ENCODE measurements at regions not wholly inside any gene's neighbourhood (a gene's known extent, or its start where the extent isn't known, plus 50 kb on each side); places are given as distances from the start of the nearest gene placed in this dataset.
A peak's percentile ranks its signal among the peaks of the same experiment; 100 is the strongest.

DNA sequence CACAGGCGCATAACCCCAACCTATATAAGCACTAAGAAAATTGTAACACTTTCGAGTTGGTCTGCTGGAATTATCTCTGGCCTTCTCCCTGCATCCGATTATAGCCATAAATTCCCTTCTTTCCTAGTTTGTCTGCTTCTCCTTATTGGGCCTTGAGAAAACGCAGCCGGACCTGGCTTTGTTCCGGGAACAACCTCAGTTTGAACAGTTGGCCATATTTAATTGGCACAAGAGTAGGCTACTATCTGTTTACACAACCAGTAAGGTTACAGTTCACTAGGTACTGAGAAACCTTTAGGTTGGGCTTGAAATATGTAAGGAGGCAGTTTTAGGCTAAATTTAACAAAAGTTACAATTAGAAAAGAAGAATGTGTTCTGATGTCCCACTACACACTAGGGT is 176.1 kb downstream of the IPO8 start:
- Histone ChIP-seq H3K36me3 (no peaks in the 10 kb centered on the region), H3K9me3 (no peaks in the 10 kb centered on the region), H3K27ac (no peak overlapping the region), H3K27me3 (no peaks in the 10 kb centered on the region), H3K4me1 (no peaks in the 10 kb centered on the region), H3K4me3 (no peak overlapping the region)
- 68 to 70% methylated on average over 4 to 5 of the region's 6 CpGs for WGBS, 2 donors (ENCODE audit: low coverage in 1 of 2)
- no peak for TF ChIP-seq POLR2AphosphoS5 (IDR thresholded peaks at IDR 0.05)
- TF ChIP-seq, protein P1, sequence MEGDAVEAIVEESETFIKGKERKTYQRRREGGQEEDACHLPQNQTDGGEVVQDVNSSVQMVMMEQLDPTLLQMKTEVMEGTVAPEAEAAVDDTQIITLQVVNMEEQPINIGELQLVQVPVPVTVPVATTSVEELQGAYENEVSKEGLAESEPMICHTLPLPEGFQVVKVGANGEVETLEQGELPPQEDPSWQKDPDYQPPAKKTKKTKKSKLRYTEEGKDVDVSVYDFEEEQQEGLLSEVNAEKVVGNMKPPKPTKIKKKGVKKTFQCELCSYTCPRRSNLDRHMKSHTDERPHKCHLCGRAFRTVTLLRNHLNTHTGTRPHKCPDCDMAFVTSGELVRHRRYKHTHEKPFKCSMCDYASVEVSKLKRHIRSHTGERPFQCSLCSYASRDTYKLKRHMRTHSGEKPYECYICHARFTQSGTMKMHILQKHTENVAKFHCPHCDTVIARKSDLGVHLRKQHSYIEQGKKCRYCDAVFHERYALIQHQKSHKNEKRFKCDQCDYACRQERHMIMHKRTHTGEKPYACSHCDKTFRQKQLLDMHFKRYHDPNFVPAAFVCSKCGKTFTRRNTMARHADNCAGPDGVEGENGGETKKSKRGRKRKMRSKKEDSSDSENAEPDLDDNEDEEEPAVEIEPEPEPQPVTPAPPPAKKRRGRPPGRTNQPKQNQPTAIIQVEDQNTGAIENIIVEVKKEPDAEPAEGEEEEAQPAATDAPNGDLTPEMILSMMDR (IDR thresholded peaks at IDR 0.05) = no peak
- no peak for ATAC-seq

DNA sequence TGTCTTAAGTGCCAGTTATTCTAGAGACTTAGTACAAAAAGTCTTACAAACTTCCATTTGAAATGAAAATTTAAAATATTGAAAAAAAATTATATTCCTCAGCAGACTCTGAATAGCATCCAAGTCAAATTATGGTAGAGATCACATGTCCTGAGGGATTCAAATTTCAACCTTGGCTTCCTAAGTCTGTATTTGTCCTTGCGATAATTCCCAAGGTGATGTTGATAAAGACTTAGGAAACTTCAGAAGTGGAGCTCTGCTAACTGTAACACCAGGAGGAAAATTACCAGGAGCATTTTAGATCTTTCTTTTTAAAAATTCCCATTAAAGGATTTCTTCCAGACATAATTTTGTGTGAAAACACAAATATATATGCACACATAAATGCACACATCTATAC is 178.3 kb downstream of the IPO8 start:
- H3K4me1 ChIP-seq = no peaks in the 10 kb centered on the region
- no peak for ATAC-seq
- 44 to 100% methylated on average over 1 of the region's 1 CpG for WGBS, 2 donors (ENCODE audit: low coverage in 1 of 2)
- no peaks in the 10 kb centered on the region for H3K27me3 ChIP-seq
- no peaks in the 10 kb centered on the region for H3K9me3 ChIP-seq
- H3K36me3 ChIP-seq = no peaks in the 10 kb centered on the region
- no peak overlapping the region for H3K4me3 ChIP-seq
- no peak for TF ChIP-seq POLR2AphosphoS5 (IDR thresholded peaks at IDR 0.05)
- TF ChIP-seq, protein P1 (IDR thresholded peaks at IDR 0.05) = no peak
- H3K27ac ChIP-seq = no peak overlapping the region

DNA sequence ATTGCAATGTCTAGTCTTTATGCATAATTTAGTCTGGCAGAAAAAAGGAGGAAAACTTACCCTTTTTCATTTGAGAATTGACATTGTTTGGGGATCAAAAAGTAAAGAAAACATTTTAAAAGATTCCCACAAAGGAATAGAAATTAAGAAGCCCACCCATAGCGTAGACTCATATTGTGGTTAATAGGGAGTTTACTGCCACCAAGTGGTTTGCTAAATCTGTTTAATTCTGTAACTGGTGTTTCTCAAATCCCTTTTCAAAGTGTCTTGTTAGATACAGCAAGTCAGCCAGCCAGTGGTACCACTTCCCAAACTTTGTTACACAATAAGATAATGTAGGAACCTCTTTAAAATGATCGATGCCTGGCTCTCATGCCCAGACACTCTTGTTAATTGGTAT is 180.3 kb downstream of the IPO8 start:
- Histone ChIP-seq H3K4me3 (no peak overlapping the region), H3K9me3 (no peaks in the 10 kb centered on the region), H3K27ac (no peak overlapping the region), H3K36me3 (no peaks in the 10 kb centered on the region), H3K4me1 (no peaks in the 10 kb centered on the region), H3K27me3 (no peaks in the 10 kb centered on the region)
- 13 to 37% methylated on average over 1 to 2 of the region's 2 CpGs for WGBS, 2 donors (ENCODE audit: low coverage in 1 of 2)
- TF ChIP-seq EP300 (IDR thresholded peaks at IDR 0.05) = no peak
- TF ChIP-seq, protein P1 (IDR thresholded peaks at IDR 0.05) = peak in 1 of 4 experiments; percentile 17
- TF ChIP-seq POLR2AphosphoS5 (IDR thresholded peaks at IDR 0.05) = no peak
- ATAC-seq = no peak

DNA sequence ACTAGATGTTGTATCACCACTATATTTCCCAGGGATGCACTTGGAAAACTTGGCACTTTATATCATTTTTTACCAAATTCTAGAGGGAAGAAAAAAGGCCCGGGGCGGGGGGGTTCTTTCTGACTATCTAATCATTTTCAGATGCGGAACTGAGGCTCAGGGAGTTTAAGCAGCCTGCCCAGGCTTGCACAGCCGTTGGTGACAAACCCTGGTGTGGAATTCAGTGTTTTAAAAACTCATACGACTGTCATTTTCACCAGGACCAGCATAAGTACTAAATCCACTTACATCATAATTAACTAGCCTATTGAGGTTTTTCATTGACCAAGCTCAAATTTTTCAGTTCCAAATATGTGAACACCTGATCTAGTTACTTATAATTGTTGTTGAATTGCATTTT is 181.0 kb downstream of the IPO8 start:
- Histone ChIP-seq H3K36me3 (no peaks in the 10 kb centered on the region), H3K9me3 (no peaks in the 10 kb centered on the region), H3K4me1 (no peaks in the 10 kb centered on the region), H3K27me3 (no peaks in the 10 kb centered on the region), H3K27ac (no peak overlapping the region), H3K4me3 (no peak overlapping the region)
- no peak for TF ChIP-seq POLR2A (IDR thresholded peaks at IDR 0.05)
- TF ChIP-seq, protein P1 (IDR thresholded peaks at IDR 0.05) = no peak
- WGBS, 2 donors (ENCODE audit: low coverage in 1 of 2) = 82 to 85% methylated on average over 2 to 5 of the region's 5 CpGs
- no peak for ATAC-seq

DNA sequence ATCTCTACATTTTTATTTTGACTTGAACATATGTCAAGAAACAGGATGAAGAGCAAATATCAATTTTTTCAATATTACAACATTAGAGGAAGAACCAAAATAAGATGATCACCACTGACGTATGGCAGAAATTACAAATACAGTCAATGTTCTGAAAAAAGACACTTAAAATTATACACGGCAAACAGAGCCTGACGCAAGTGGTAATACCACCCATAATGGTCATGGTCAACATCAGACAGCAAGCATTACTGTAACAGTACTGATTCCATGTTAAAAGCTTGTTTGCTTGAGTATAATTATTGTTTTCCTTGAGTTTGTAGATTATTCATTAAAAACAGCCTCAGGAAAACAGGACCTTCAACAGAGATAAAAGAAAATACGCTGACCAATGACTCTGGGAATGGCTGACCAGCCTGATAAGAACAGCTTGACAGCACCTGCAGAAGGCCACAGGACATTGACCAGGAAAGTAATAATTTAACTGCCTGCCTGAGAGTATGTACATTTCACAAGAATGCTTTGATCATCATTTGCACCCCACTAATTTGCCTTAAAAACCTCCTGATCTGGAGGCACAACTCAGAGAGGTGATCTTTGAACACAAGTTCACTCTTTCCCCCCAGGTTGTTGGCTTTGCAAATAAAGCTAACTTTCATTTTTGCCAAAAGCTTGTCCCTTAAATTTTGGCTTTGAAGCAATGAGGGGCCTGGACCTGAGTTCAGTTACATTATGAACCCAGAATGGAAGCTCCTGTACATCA is 187.3 kb downstream of the IPO8 start:
- Histone ChIP-seq H3K27ac (no peak overlapping the region), H3K4me1 (no peaks in the 10 kb centered on the region), H3K36me3 (no peaks in the 10 kb centered on the region), H3K9me3 (no peaks in the 10 kb centered on the region), H3K27me3 (no peaks in the 10 kb centered on the region), H3K4me3 (no peak overlapping the region)
- 85 to 93% methylated on average over 4 of the region's 4 CpGs for WGBS, 2 donors (ENCODE audit: low coverage in 1 of 2)
- no peak for ATAC-seq
- TF ChIP-seq, protein P1 (IDR thresholded peaks at IDR 0.05) = no peak
- no peak for TF ChIP-seq POLR2AphosphoS5 (IDR thresholded peaks at IDR 0.05)
- TF ChIP-seq POLR2A (IDR thresholded peaks at IDR 0.05) = no peak
- no peak for TF ChIP-seq EP300 (IDR thresholded peaks at IDR 0.05)

All from gastroesophageal sphincter (tissue), 4 donors.